Activated CD8-positive, alpha-beta memory T cell treated with anti-CD3 and anti-CD28 coated beads, Interleukin-2, amount 50 U/mL, for 4 hours (primary cell): ENCODE measurements at regions not wholly inside any gene's neighbourhood (a gene's known extent, or its start where the extent isn't known, plus 50 kb on each side); places are given as distances from the start of the nearest gene placed in this dataset.

Experiments
- DNase-seq: peaks from one replicate; pipeline ENCODE4 v3.0.0-alpha.2; 2020

GRCh38 chr2:60659026-60659425 is 97.0 kb upstream of the PAPOLG start:
- DNase-seq = no peak

- no peak for DNase-seq
Observed at GRCh38 chr2:60661073-60661738, 94.9 kb upstream of the PAPOLG start.

GRCh38 chr2:60662781-60663180 is 93.3 kb upstream of the PAPOLG start:
- DNase-seq = no peak

- DNase-seq = no peak
Observed at GRCh38 chr2:60671966-60672365, 84.1 kb upstream of the PAPOLG start.

- peak; percentile 80 for DNase-seq
Observed at GRCh38 chr2:60674524-60675165, 81.4 kb upstream of the PAPOLG start.

GRCh38 chr2:60675301-60675700 is 80.8 kb upstream of the PAPOLG start:
- no peak for DNase-seq

GRCh38 chr2:60676706-60677330 is 79.2 kb upstream of the PAPOLG start:
- DNase-seq = no peak

- DNase-seq = no peak
Observed at GRCh38 chr2:60677356-60677755, 78.7 kb upstream of the PAPOLG start.

GRCh38 chr2:60678551-60678950 is 77.5 kb upstream of the PAPOLG start:
- no peak for DNase-seq

- DNase-seq = no peak
Observed at GRCh38 chr2:60679036-60679780, 76.9 kb upstream of the PAPOLG start.

- no peak for DNase-seq
Observed at GRCh38 chr2:60693551-60693950, 62.5 kb upstream of the PAPOLG start.

- no peak for DNase-seq
Observed at GRCh38 chr2:60695793-60696192, 60.3 kb upstream of the PAPOLG start.

GRCh38 chr2:60699617-60700016 is 56.5 kb upstream of the PAPOLG start:
- DNase-seq = no peak

- no peak for DNase-seq
Observed at GRCh38 chr2:60706021-60706420, 50.0 kb upstream of the PAPOLG start.
